KMS-11 (cell line): ENCODE measurements at regions not wholly inside any gene's neighbourhood (a gene's known extent, or its start where the extent isn't known, plus 50 kb on each side); places are given as distances from the start of the nearest gene placed in this dataset.

Experiments
- H2AFZ ChIP-seq: fragments of 200-600 bp; sonication (generic); 2 replicates; pipeline ENCODE4 v1.6.1; 2016; ENCODE audit warnings: antibody characterized with exemption, mixed run types, low read depth
- H3K27ac ChIP-seq: fragments of 200-600 bp; sonication (generic); 2 replicates; pipeline ENCODE4 v1.6.1; 2016; ENCODE audit warnings: mild to moderate bottlenecking, mixed run types
- H3K27me3 ChIP-seq: fragments of 200-600 bp; sonication (generic); 2 replicates; pipeline ENCODE4 v1.6.1; 2017; ENCODE audit warnings: mild to moderate bottlenecking, low read depth, mixed run types, moderate library complexity; ENCODE audit not compliant: insufficient read depth
- H3K36me3 ChIP-seq: fragments of 200-600 bp; sonication (generic); 2 replicates; pipeline ENCODE4 v1.6.1; 2017; ENCODE audit warnings: mild to moderate bottlenecking, mixed run types; ENCODE audit not compliant: insufficient read depth
- H3K4me1 ChIP-seq: fragments of 200-600 bp; sonication (generic); 2 replicates; pipeline ENCODE4 v1.6.1; 2016; ENCODE audit warnings: mild to moderate bottlenecking, low read depth, mixed run types; ENCODE audit not compliant: poor library complexity, severe bottlenecking
- H3K4me2 ChIP-seq: fragments of 200-600 bp; sonication (generic); 2 replicates; pipeline ENCODE4 v1.7.0; 2016; ENCODE audit warnings: mild to moderate bottlenecking, mixed run types
- H3K4me3 ChIP-seq: fragments of 200-600 bp; sonication (generic); IDR thresholded peaks from 2 replicates; pipeline ENCODE4 v1.6.1; 2017; ENCODE audit warnings: low read depth, low read length, mixed read lengths; ENCODE audit not compliant: insufficient read depth
- H3K79me2 ChIP-seq: fragments of 200-600 bp; sonication (generic); 2 replicates; pipeline ENCODE4 v1.6.1; 2016; ENCODE audit warnings: low read depth, mixed run types; ENCODE audit not compliant: insufficient read depth
- H3K9ac ChIP-seq: fragments of 200-600 bp; sonication (generic); 2 replicates; pipeline ENCODE4 v1.6.1; 2016; ENCODE audit warnings: mild to moderate bottlenecking, mixed run types
- H4K20me1 ChIP-seq: fragments of 200-600 bp; sonication (generic); 2 replicates; pipeline ENCODE4 v1.6.1; 2016; ENCODE audit warnings: mild to moderate bottlenecking, mixed run types; ENCODE audit not compliant: insufficient read depth
- TF ChIP-seq, protein P1 (sequence below): fragments of 200-600 bp; sonication (generic); conservative IDR thresholded peaks from 2 replicates; pipeline ENCODE4 v1.6.1; 2017; ENCODE audit warnings: low read depth, mild to moderate bottlenecking, antibody characterized with exemption, low read length, moderate library complexity, mixed read lengths

DNA sequence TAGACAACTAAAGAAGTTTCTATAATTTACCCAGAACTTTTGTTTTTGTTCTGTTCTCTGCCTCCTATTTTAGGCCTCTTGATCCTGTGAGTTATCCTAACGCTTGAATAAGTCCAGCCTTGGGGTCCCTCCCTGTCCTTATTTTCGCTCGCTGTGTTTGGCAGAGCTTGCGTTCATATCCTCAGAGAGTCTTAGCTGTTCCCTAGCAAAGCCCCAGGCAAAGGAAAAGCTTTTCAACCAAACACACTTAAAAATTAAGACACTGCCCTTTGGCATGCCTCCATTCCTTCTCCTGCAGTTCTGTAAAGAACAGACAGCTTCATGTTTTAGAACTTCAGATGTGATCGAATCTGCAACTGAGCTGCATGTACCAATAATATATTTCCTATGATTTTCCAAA lies 517.2 kb downstream of the SUCLG1 start:
- Histone ChIP-seq H3K4me3 (no peak overlapping the region), H3K4me1 (no peaks in the 10 kb centered on the region), H4K20me1 (no peaks in the 10 kb centered on the region), H3K36me3 (no peaks in the 10 kb centered on the region), H3K79me2 (no peaks in the 10 kb centered on the region), H3K27ac (no peak overlapping the region), H3K4me2 (no peak overlapping the region), H3K27me3 (no peaks in the 10 kb centered on the region), H2AFZ (no peak overlapping the region), H3K9ac (no peak overlapping the region)
- TF ChIP-seq, protein P1, sequence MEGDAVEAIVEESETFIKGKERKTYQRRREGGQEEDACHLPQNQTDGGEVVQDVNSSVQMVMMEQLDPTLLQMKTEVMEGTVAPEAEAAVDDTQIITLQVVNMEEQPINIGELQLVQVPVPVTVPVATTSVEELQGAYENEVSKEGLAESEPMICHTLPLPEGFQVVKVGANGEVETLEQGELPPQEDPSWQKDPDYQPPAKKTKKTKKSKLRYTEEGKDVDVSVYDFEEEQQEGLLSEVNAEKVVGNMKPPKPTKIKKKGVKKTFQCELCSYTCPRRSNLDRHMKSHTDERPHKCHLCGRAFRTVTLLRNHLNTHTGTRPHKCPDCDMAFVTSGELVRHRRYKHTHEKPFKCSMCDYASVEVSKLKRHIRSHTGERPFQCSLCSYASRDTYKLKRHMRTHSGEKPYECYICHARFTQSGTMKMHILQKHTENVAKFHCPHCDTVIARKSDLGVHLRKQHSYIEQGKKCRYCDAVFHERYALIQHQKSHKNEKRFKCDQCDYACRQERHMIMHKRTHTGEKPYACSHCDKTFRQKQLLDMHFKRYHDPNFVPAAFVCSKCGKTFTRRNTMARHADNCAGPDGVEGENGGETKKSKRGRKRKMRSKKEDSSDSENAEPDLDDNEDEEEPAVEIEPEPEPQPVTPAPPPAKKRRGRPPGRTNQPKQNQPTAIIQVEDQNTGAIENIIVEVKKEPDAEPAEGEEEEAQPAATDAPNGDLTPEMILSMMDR = no peak

DNA sequence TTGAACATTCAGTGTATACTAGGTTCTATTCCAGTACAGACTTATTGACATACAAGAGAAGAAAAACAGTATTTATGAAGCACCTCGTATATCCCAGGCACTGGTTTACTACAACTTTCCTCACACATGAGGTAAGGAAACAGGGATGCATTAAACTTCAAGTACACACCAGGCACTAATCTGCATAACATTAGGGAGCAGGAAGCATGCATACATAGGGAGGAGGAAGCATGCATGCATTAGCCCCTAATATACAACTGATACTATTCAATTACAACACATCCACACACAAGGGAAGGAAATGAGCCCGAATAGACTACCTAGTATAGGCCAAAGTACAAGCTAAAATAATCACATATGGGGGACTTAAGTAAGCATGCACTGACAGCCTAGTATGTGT lies 525.3 kb downstream of the SUCLG1 start:
- Histone ChIP-seq H3K79me2 (no peaks in the 10 kb centered on the region), H3K4me1 (no peaks in the 10 kb centered on the region), H3K9ac (no peak overlapping the region), H3K4me2 (no peak overlapping the region), H3K36me3 (no peaks in the 10 kb centered on the region), H3K4me3 (no peak overlapping the region), H2AFZ (no peak overlapping the region), H3K27me3 (no peaks in the 10 kb centered on the region), H4K20me1 (no peaks in the 10 kb centered on the region), H3K27ac (no peak overlapping the region)
- TF ChIP-seq, protein P1 = no peak

DNA sequence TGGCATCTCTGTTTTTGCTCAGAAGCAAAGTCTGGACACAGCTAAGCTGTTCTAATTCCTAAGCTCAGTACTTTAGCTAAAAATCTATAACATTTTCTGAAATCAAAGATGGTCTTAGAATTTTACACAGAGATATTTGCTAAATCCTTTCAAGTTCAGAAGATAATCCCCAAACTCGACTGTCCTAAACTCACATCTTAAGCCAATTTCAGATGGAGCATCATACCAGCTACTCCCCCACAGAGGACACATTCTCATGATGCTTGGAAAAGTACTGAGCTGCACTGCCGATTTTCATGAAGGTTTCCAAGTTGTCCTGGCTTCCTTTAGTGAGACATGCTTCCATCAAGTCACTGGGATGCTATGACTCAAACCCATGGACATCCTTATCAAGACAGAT lies 535.5 kb downstream of the SUCLG1 start:
- Histone ChIP-seq H3K27ac (no peak overlapping the region), H3K27me3 (no peaks in the 10 kb centered on the region), H2AFZ (no peak overlapping the region), H3K79me2 (no peaks in the 10 kb centered on the region), H4K20me1 (no peaks in the 10 kb centered on the region), H3K36me3 (no peaks in the 10 kb centered on the region), H3K4me3 (no peak overlapping the region), H3K4me2 (no peak overlapping the region), H3K4me1 (no peaks in the 10 kb centered on the region), H3K9ac (no peak overlapping the region)
- TF ChIP-seq, protein P1 = no peak

DNA sequence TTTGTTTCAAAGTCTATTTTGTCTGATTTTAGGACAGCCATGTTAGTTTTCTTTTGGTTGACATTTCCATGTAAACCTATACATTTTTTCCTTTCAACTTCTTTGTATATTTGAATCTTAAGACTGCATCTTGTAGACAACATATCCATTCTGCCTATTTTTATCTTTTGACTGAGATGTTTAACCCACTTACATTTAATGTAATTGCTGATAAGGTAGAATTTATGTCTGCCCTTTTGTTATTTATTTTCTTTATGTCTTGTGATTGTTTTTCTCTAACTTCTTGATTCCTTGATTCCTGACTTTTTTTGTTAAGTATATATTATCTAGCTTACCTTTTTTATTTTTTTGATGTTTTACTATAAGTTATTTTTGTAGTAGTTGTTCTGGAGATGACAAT lies 542.5 kb downstream of the SUCLG1 start:
- Histone ChIP-seq H3K79me2 (no peaks in the 10 kb centered on the region), H3K4me2 (no peak overlapping the region), H3K36me3 (no peaks in the 10 kb centered on the region), H3K4me1 (peaks cover 12% of the 10 kb centered on the region), H3K4me3 (no peak overlapping the region), H3K27ac (no peak overlapping the region), H4K20me1 (no peaks in the 10 kb centered on the region), H2AFZ (no peak overlapping the region), H3K9ac (no peak overlapping the region), H3K27me3 (no peaks in the 10 kb centered on the region)
- TF ChIP-seq, protein P1 = no peak
